CD8-positive, alpha-beta memory T cell (primary cell): ENCODE measurements at regions not wholly inside any gene's neighbourhood (a gene's known extent, or its start where the extent isn't known, plus 50 kb on each side); places are given as distances from the start of the nearest gene placed in this dataset.

Experiments
- CTCF ChIA-PET: fragments of 350-600 bp; sonication (Branson Sonifier 250); formaldehyde crosslinking; loops from one replicate; lab custom pipeline; 2021; ENCODE audit warnings: antibody characterized with exemption; lab: Charles Lee
- POLR2A ChIA-PET: fragments of 350-600 bp; sonication (Branson Sonifier 250); formaldehyde crosslinking; loops from one replicate; lab custom pipeline; 2021; ENCODE audit warnings: antibody characterized with exemption; lab: Charles Lee
- DNase-seq, 5 donors: peaks; one replicate each; pipeline versions ENCODE4 v3.0.0 to v3.0.0-alpha.2; 2020 to 2022; ENCODE audit warnings: mixed read lengths in 1 of 5
- H3K27ac ChIP-seq: one replicate; pipeline ENCODE4 v1.7.0; 2013; ENCODE audit warnings: low read depth, mild to moderate bottlenecking, low read length, moderate library complexity
- H3K27me3 ChIP-seq: 2 replicates; pipeline ENCODE4 v1.7.0; 2013; ENCODE audit warnings: low read length, mild to moderate bottlenecking; ENCODE audit not compliant: insufficient read depth, poor library complexity, severe bottlenecking
- H3K36me3 ChIP-seq: 2 replicates; pipeline ENCODE4 v1.7.0; 2013; ENCODE audit warnings: mild to moderate bottlenecking, low read length, moderate library complexity; ENCODE audit not compliant: insufficient read depth
- H3K4me1 ChIP-seq: 2 replicates; pipeline ENCODE4 v1.7.0; 2013; ENCODE audit warnings: mild to moderate bottlenecking, low read length, moderate library complexity; ENCODE audit not compliant: insufficient read depth
- H3K4me3 ChIP-seq: 2 replicates; pipeline ENCODE4 v1.7.0; 2013; ENCODE audit warnings: mild to moderate bottlenecking, low read length
- H3K9me3 ChIP-seq: 2 replicates; pipeline ENCODE4 v1.7.0; 2013; ENCODE audit warnings: mild to moderate bottlenecking, low read length
- H3K27ac Mint-ChIP-seq, 8 donors: one replicate each; pipeline ENCODE4 v1.8.0; 2020 to 2021; ENCODE audit warnings: mixed read lengths in 8 of 8, mild to moderate bottlenecking in 6 of 8, inconsistent platforms in 3 of 8, moderate library complexity in 3 of 8
- H3K27me3 Mint-ChIP-seq, 2 donors: one replicate each; pipeline ENCODE4 v1.8.0; 2020 to 2021; ENCODE audit warnings: mixed read lengths in 2 of 2, mild to moderate bottlenecking in 1 of 2, moderate library complexity in 1 of 2
- H3K36me3 Mint-ChIP-seq, 3 donors: one replicate each; pipeline ENCODE4 v1.8.0; 2020 to 2021; ENCODE audit warnings: mixed read lengths in 3 of 3, inconsistent platforms in 1 of 3, mild to moderate bottlenecking in 1 of 3
- H3K4me1 Mint-ChIP-seq, 3 donors: one replicate each; pipeline ENCODE4 v1.8.0; 2020 to 2021; ENCODE audit warnings: mixed read lengths in 3 of 3, inconsistent platforms in 1 of 3, mild to moderate bottlenecking in 1 of 3
- H3K4me3 Mint-ChIP-seq, 7 donors: one replicate each; pipeline ENCODE4 v1.8.0; 2020 to 2021; ENCODE audit warnings: mixed read lengths in 7 of 7, mild to moderate bottlenecking in 6 of 7, moderate library complexity in 4 of 7, inconsistent platforms in 2 of 7
- H3K9me3 Mint-ChIP-seq, 5 donors: one replicate each; pipeline ENCODE4 v1.8.0; 2020 to 2022; ENCODE audit warnings: mixed read lengths in 5 of 5, mild to moderate bottlenecking in 3 of 5, moderate library complexity in 2 of 5, inconsistent platforms in 1 of 5

DNA sequence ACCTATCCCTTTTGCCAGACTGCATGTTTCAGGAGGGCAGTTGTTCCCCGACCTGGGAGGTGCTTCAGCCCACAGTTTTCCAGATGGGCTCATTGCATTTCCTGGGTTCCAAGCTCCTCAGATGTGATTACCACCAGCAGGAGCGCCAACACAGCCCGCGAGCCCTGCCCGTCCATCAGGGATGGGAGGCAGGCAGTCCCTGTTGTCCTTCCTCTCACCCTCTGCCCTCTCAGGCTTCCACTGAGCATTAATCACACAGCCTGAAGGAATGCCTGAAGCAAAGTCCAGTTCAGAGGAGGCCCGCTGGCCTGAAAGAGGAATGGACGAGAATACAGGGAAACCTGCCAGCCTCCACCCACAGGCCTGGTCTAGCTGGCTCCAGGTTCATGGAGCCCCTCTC, 256.3 kb upstream of the SDK2 start:
- ChIA-PET POLR2A (no interaction called here), CTCF (no interaction called here)
- H3K9me3 Mint-ChIP-seq: no peaks in the 10 kb centered on the region

DNA sequence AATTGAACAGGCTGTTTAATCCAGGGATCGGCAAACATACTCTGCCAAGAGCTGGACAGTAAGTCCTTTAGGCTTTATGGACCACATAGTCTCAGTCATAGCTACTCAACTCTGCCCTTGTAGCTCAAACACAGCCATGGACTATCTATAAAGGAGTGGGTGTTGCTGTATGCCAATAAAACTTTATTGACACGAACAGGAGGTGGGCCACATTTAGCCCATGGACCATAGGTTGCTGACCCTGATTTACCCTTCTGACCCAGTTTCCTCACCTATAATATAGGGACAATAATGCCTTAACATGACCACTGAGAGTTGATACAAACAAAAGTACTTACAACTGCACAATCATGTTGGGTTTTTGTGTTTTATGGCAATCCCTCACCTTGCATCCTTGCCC, 257.0 kb upstream of the SDK2 start:
- peaks cover 39 to 68% of the 10 kb centered on the region in 2 donors for H3K27me3 Mint-ChIP-seq
- H3K4me3 ChIP-seq: peak overlapping the region; percentile 37
- DNase-seq: no peak
- peaks cover 8 to 11% (median 9%) of the 10 kb centered on the region in 3 donors for H3K4me1 Mint-ChIP-seq
- H3K36me3 ChIP-seq: no peaks in the 10 kb centered on the region
- H3K9me3 Mint-ChIP-seq: no peaks in the 10 kb centered on the region
- ChIA-PET POLR2A (no interaction called here), CTCF (no interaction called here)
- no peaks in the 10 kb centered on the region for H3K9me3 ChIP-seq
- peak overlapping the region in 6 of 7 donors; percentile 68 to 91 (median 79) for H3K4me3 Mint-ChIP-seq
- no peaks in the 10 kb centered on the region for H3K4me1 ChIP-seq
- H3K27me3 ChIP-seq: peaks cover 20% of the 10 kb centered on the region
- no peak overlapping the region for H3K27ac Mint-ChIP-seq
- H3K27ac ChIP-seq: no peak overlapping the region
- H3K36me3 Mint-ChIP-seq: peaks cover 0 to 2% (median 0%) of the 10 kb centered on the region in 3 donors

More for the DNA sequence above, 256.3 kb upstream of the SDK2 start:
- H3K4me1 ChIP-seq: no peaks in the 10 kb centered on the region
- H3K36me3 ChIP-seq: no peaks in the 10 kb centered on the region
- Mint-ChIP-seq H3K36me3 (peaks cover 0 to 2% (median 0%) of the 10 kb centered on the region in 3 donors), H3K27me3 (peaks cover 40 to 65% of the 10 kb centered on the region in 2 donors), H3K4me3 (no peak overlapping the region), H3K4me1 (peaks cover 8 to 11% (median 9%) of the 10 kb centered on the region in 3 donors), H3K27ac (no peak overlapping the region)
- no peak overlapping the region for H3K27ac ChIP-seq
- no peaks in the 10 kb centered on the region for H3K9me3 ChIP-seq
- peaks cover 20% of the 10 kb centered on the region for H3K27me3 ChIP-seq
- no peak overlapping the region for H3K4me3 ChIP-seq
- no peak for DNase-seq

DNA sequence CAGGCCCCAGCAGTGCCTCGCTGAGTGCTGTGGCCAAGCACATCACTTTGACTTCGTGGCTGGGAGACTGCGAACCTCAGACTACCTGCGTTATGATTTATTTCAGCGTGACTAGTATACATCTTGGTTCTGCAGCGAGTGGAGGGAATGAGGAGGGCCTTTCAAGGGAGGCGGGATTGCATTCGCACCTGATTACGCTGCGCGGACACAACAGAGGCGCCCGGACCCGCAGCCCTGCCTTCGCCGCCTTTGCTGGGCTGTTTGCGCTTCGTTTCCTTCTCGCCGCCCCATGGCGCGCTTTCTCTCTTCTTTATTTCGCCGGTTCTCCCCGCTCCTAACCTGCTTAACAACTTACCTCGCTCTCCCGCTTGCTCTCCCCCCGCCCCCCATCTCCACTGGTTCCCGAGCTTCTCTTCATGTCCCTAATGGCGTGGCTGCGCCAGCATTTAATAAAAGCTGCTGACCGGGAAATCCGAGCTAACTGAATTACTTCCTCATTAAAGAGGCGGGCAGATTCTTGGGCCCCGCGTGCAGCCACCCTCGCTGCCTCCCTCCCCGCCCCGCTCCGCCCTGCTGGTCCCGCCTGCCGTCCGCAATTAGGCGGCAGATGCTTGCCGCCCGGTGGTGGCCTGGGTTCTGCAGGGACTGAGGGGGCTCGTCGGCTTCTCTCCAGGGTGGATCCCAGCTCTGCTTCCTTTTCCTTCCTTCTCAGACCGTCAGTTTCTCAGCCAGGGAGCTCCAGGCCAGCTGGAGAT, 257.6 kb upstream of the SDK2 start:
- DNase-seq: peak in 1 of 5 donors; percentile 6
- H3K36me3 ChIP-seq: no peaks in the 10 kb centered on the region
- Mint-ChIP-seq H3K36me3 (peaks cover 0 to 2% (median 0%) of the 10 kb centered on the region in 3 donors), H3K9me3 (no peaks in the 10 kb centered on the region), H3K27ac (peak overlapping the region in 2 of 8 donors; percentile 22 to 66), H3K4me3 (peak overlapping the region in 6 of 7 donors; percentile 68 to 91 (median 79)), H3K4me1 (peaks cover 8 to 11% (median 9%) of the 10 kb centered on the region in 3 donors), H3K27me3 (peaks cover 42 to 72% of the 10 kb centered on the region in 2 donors)
- peak overlapping the region; percentile 37 for H3K4me3 ChIP-seq
- H3K27ac ChIP-seq: no peak overlapping the region
- POLR2A ChIA-PET: no interaction called here
- no peaks in the 10 kb centered on the region for H3K4me1 ChIP-seq
- peaks cover 20% of the 10 kb centered on the region for H3K27me3 ChIP-seq
- H3K9me3 ChIP-seq: no peaks in the 10 kb centered on the region
- CTCF ChIA-PET: interaction anchor here (0.7 kb wide), 1 partner anchor 30 kb away, joined by 5 read pairs; no protein-coding TSS in a partner anchor

DNA sequence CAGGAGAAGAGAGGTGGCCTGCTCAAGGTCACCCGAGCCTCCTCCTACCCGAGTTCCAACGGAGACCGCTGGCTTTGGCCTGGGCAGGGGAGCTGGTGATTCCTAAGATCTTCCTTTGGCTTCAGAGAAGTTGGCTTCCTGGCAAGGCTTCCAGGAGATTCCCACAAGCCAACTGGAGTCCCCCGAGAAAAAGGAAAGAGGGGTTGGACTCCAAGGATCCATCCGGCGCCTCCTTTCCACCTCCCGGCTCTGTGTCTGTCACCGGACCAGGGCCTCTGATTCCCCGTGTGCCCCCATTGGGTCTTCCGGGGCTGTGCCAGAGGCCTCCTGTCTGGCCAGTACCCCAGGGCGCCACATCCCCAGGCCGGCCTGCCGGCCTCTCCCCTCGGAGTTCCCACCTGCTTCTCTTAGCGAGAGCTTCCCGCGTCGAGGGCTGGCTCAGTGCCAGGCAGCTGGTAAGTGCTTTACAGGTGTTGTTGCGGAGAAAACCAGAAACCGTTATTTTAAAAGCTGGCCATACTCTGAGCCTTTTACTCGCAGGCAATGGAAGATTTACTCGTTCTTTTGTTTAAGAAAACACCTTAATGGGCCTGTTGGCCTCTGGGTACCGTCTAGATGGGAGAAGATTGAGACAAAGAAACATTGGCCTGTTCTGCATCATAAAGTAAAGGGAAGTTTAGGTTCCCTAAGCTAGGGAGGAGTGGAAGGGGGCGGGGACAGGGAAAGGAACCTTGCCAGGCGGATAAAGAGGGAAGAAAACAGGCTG, 258.4 kb upstream of the SDK2 start:
- Histone ChIP-seq H3K27me3 (peaks cover 20% of the 10 kb centered on the region), H3K4me3 (no peak overlapping the region), H3K9me3 (no peaks in the 10 kb centered on the region), H3K4me1 (no peaks in the 10 kb centered on the region), H3K27ac (no peak overlapping the region), H3K36me3 (no peaks in the 10 kb centered on the region)
- Mint-ChIP-seq H3K27ac (no peak overlapping the region), H3K27me3 (peaks cover 43 to 69% of the 10 kb centered on the region in 2 donors), H3K4me1 (peaks cover 8 to 11% (median 9%) of the 10 kb centered on the region in 3 donors), H3K4me3 (peak overlapping the region in 3 of 7 donors; percentile 26 to 83 (median 68)), H3K36me3 (peaks cover 0 to 2% (median 0%) of the 10 kb centered on the region in 3 donors), H3K9me3 (no peaks in the 10 kb centered on the region)
- DNase-seq: peak in 1 of 5 donors; percentile 1
- ChIA-PET CTCF (interaction anchor here (0.7 to 1.2 kb wide), 2 partner anchors 14 to 29 kb away, joined by 3 to 5 read pairs; no protein-coding TSS in a partner anchor), POLR2A (no interaction called here)

DNA sequence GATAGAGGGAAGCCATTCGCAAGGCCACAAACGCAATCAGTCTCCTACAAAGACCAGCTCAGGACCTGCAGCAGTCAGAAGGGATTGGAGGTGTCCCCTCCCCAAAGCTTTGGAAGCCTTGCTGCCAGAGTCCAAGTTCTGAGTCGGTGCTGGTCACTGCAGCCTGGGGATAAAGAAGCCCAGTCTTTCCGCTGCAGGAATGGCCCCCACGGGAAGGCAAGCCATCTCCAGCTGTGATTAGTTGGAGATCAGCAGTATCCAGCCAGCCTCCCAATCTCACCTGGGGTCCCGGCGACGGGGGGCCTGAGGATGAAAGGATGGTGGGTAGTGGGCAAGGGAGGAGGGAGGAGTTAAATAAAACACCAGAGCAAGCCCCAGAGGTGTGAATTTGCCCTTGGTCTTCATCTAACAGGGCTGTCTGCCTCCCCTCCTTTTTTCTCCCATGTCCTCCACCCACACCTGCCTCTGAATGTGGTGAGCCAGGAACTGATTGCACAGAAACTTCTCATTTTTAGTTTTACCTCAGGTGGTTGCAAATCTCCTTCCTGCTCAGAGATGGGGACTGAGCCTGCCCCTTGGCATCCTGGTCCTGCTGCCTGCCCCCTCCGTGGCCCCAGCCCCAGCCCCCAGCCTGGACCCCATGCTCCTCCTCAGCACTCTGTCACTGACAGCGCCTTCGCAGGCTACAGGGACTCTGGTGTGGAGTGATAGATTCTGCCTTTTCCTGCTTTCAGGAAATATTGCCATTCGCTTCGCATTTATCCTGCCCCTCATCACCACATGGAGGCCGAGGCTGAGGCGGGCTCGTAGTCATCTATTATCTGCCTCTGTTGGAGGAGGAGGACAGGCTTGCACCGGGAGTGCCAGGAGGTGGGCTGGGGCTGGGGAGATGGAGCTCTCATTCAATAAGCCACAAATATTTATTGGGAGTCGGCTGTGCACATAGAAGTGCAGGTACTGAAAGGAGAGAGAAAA, 262.9 kb upstream of the SDK2 start:
- H3K9me3 Mint-ChIP-seq: no peaks in the 10 kb centered on the region

DNA sequence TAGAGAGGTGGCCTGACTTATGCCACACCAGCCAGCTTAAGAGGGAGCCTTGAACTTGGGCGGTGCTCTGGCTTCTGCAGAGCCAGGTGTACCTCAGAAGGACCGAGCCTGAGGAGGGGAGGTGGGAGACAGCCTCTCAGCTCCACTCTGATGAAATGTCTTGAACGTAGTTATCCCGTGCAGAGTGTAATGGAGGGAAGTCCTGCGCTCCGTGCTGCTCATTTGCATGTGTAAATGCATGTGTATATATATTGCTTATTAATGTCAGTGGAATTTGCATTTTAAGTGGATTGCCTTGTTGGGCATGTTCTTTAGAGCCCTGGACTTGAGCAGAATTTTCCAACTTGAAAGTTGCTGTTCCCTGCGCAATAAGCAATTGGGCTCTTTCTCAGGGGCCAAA, 264.9 kb upstream of the SDK2 start:
- Mint-ChIP-seq H3K27me3 (peaks cover 37 to 64% of the 10 kb centered on the region in 2 donors), H3K36me3 (no peaks in the 10 kb centered on the region), H3K4me1 (no peaks in the 10 kb centered on the region), H3K4me3 (no peak overlapping the region), H3K9me3 (no peaks in the 10 kb centered on the region), H3K27ac (no peak overlapping the region)
- H3K27ac ChIP-seq: no peak overlapping the region
- ChIA-PET POLR2A (no interaction called here), CTCF (no interaction called here)
- no peak overlapping the region for H3K4me3 ChIP-seq
- no peaks in the 10 kb centered on the region for H3K9me3 ChIP-seq
- DNase-seq: no peak
- no peaks in the 10 kb centered on the region for H3K4me1 ChIP-seq
- no peaks in the 10 kb centered on the region for H3K36me3 ChIP-seq
- H3K27me3 ChIP-seq: peaks cover 6% of the 10 kb centered on the region

More for the DNA sequence above, 262.9 kb upstream of the SDK2 start:
- Mint-ChIP-seq H3K4me1 (no peaks in the 10 kb centered on the region), H3K27me3 (peaks cover 34 to 71% of the 10 kb centered on the region in 2 donors), H3K36me3 (no peaks in the 10 kb centered on the region), H3K27ac (no peak overlapping the region), H3K4me3 (no peak overlapping the region)
- POLR2A ChIA-PET: no interaction called here
- CTCF ChIA-PET: no interaction called here
- no peak for DNase-seq
- Histone ChIP-seq H3K27ac (no peak overlapping the region), H3K9me3 (no peaks in the 10 kb centered on the region), H3K4me1 (no peaks in the 10 kb centered on the region), H3K27me3 (peaks cover 17% of the 10 kb centered on the region), H3K4me3 (no peak overlapping the region), H3K36me3 (no peaks in the 10 kb centered on the region)

DNA sequence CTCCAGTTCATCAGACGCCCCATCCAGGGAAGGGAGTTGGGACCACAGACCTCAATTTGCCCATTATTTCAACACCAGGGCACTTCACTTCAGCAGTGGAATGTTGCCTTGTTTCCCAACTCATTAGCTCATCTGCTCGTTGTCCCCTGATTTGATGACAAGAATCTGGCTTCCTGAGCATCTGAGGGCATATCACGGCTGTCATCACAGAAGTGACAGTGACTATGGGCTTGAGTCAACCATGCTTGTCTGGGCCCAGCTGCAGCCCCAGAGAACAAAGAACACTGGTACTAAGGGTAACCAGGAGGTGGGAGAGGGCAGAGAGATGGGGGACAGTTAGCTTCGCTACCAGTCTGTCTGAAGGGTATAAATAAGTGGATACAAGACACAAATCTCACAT, 266.0 kb upstream of the SDK2 start:
- Mint-ChIP-seq H3K4me3 (no peak overlapping the region), H3K27ac (peak overlapping the region in 1 of 8 donors; percentile 34), H3K36me3 (no peaks in the 10 kb centered on the region), H3K4me1 (no peaks in the 10 kb centered on the region), H3K9me3 (peaks cover 2 to 9% (median 3%) of the 10 kb centered on the region in 5 donors), H3K27me3 (peaks cover 42 to 70% of the 10 kb centered on the region in 2 donors)
- peaks cover 6% of the 10 kb centered on the region for H3K27me3 ChIP-seq
- H3K36me3 ChIP-seq: no peaks in the 10 kb centered on the region
- CTCF ChIA-PET: no interaction called here
- H3K9me3 ChIP-seq: no peaks in the 10 kb centered on the region
- H3K4me1 ChIP-seq: no peaks in the 10 kb centered on the region
- no peak for DNase-seq
- POLR2A ChIA-PET: no interaction called here
- H3K27ac ChIP-seq: no peak overlapping the region
- H3K4me3 ChIP-seq: no peak overlapping the region
